ENCODE measurements at regions not wholly inside any gene's neighbourhood (a gene's known extent, or its start where the extent isn't known, plus 50 kb on each side); places are given as distances from the start of the nearest gene placed in this dataset.
A peak's percentile ranks its signal among the peaks of the same experiment; 100 is the strongest.

DNA sequence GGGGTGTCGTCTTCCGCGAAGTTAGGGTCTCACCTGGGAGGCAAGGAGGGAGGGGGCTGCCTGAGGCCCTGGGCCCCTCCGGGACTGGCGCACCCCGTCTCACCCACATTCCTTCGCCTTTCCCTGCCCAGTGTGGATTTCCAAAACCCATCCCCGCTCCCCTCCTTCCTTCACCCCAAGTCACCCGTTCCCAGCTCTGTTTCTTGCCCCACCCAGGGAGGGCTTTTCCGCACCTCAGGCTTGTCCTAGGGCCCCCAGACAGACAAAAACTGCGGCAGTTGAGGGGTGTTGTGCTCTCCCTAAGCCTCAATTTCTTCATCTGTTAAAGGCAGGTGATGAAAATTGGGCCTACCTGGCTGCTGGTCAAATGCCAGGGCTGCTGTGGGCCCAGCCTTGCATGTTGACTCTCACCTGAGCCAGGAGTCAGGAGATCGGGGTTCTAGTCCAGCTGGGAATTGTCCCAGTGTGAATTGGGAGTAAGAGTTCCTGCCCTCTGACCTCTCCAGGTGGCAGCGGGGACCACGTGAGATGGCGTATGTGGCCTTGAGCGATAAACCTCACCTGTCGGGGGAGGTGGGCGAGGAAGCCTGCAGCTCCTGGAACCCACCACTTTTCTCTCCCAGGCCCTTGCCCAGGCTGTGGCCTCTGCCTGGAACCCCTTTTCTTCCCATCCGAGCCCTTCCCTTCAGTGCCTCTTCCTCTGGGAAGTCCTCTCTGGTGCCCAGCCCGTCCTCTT is 143.4 kb upstream of the IER5L start:
- no peak for DNase-seq

DNA sequence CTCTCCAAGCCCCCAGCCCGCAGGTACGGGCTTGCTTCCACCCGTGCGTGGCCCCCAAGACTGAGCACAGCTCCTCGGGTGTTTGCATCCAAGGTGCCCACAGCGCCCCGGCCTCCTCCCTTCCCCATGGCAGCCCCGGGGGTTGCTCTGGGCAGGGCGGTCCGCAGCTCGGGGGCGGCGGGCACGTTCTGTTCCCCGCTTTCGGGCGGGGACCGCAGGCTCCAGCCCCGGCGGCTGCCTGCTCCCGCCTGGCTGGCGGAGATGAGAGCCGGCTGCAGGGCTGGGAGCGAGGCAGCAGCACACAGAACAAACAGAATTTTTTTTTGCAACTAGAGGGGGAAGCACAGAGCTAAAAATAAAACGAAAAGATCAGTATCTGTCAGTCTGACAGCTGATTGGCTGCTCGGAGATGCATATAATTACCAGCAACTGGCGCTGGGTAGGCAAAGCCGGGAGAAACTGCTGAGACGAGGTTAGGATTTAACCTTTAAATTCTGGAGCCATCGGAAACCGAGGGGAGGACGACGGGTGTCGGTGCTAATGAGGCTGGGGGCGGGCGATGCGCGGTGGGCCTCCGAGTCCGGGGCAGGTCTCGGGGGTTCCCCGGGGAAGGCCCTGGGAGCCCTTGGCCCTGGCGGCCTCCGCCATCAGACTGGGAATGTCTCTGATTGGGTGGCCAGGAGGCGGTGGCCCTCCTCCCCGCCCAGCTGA is 142.7 kb upstream of the IER5L start:
- peak; percentile 86 for DNase-seq

GRCh38 chr9:129319938-129320481 is 141.9 kb upstream of the IER5L start:
- no peak for DNase-seq

DNA sequence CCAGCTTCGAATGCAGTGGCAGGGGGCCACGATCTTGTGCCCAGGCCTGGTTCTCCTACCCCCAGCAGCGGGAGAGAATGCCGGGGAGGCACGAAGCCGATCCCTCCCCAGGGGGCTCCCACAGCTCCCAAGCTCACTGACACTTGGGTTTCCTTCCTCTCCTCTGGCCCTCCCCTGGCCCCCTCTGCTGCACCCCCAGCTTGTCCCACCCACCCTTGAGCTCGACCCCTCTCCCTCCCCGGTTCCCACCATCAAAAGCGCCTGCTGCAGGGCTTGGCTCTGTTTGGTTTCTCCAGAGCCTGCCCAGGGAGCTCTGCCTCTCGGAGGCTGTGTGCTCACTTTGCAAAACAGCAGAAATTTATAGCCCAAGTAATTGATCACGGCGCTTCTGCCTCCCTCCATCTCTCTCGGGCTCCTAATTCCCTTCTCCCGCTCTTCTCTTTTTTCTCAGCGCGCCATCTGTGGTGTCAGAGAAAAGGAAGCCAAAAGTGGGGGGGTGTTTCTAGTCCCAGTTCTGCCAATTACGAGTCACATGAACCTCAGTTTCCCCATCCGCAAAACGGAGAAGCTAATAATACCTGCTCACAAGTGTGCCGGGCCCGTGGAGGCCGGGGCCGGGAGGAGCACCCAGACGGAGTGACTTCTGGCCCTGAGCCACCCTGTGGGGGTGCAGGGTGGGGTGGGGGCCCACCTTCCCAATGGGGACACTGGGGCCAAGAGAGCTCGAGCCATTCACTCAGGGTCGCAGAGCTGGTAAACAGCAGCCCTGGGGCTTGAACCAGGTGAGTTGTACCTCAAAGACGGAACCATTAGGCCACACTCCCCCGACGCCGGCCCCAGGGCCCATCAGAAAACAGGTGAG is 141.2 kb upstream of the IER5L start:
- DNase-seq: no peak

- no peak for DNase-seq
Observed at GRCh38 chr9:129318121-129319075, 140.3 kb upstream of the IER5L start.

DNA sequence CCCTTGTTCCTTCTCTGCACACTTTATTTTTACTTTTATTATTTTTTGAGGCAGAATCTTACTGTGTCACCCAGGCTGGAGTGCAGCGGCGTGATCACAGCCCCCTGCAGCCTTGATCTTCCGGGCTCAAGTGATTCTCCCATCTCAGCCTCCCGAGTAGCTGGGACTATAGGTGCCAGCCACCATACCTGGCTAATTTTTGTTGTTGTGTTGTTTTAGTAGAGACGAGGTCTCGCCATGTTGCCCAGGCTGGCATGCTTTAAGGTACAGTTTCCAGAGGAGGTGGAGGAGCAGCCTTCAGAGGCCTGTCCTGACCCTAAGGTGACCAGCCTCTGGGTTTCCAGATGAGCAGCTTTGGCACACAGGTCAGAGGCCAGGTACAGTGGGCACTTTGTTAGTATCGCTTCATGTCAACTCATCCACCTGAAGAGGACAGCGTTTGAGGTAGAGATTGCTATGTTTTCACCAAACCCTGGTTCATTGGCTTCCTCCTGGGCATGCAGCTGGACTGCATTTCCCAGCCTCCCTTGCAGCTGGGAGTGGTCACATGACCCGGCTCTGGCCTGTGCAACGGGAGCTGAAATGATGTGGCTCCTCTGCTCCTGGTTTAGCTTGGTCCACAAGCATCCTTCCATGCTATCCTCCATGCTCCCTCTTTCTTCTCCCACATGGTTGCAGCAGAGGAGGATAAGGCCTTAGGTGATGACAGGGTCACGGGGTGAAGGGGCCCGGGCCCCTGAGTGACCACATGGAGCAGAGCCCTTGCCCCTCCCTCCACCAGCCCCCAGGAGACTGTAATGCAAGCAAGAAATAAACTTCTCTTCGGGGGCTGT is 139.3 kb upstream of the IER5L start:
- no peak for DNase-seq

- no peak for DNase-seq
Observed at GRCh38 chr9:129316281-129317030, 138.4 kb upstream of the IER5L start.

DNA sequence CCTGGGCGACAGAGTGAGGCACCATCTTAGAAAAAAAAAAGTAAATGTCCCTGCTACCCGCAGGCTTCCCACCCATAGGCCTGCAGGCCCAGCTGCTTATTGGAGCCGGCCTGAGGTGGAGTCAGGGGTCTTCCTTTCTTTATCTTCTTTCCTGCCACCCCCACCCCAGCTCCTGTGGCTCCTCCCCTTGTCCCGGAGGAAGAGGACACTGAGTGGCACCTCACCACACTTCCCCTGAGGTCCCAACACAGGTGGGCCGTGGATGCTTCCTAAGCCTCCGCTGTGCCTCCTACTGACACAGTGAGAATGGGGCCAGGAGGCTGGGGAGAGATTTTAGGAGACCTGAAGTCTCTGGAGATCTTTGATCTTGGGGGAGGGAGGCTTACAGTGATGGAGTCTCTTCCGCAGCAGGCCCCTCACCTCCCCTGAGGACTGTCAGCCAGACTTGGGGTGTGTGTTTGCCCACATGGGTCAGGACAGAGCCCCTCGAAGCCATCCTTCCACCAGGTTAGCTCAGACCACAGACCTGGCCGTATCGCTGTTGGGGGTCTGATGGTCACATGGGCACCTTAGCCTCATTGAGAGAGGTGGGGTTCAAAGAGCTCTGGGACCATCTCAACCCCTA is 135.4 kb upstream of the IER5L start:
- no peak for DNase-seq

DNA sequence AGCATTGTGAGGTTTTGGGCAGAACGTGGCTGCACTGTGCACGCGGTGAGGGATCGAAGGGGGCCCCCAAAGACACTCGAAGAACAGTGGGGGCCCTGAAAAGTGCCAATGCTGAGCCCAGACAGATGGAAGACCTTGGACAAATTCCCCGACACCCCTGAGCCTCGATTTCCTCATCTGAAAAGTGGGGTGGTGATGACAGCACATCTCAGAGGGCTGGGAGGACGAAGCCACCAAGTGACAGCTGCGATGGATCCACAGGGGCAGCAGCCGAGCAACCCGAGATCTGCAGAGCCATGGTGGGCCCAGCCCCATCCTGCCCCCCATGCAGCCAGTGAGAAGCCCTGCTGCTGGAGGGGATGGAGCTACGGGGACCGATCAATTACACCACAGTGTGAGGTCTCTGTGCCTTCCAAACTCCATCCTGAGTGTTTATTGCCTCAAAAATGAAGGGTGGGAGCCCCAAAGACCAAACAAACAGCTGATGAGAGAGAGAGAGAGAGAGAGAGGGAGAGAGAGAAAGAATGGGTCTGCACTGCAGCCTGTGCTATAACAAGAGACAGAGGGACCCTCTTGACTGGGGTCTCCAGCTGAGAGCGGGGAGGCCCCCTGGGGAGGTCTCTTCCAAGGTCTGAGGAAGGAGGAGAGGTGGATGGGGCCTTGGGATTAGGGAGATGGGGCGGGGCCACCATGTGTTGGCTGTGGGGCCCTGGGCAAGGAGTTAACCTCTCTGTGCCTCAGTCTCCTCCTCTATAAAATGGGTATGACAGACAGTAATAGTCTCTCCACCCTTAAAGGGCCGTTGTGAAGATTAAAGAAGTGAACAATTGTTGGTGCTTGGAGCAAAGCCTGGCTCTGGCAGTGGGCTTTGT is 134.4 kb upstream of the IER5L start:
- DNase-seq: no peak

DNA sequence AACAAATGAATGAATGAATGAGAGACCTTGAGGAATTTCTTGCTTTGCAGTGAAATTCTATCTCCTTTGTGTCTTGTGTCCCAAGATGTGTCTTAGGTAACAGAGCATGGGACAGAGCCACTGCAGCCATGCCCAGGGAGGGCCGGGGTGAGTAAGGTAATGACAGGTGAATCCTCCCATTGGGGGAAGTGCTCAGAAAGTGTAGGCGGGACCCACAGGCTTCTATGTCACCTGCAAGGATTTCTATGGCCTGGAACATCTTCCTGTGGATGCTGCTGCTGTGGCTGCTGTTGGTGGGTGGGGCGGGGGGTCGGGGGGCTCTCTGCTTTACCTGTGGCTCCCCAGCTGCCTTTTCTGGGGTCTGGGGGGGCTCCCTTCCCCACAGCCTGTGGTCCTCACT is 133.6 kb upstream of the IER5L start:
- no peak for DNase-seq

DNA sequence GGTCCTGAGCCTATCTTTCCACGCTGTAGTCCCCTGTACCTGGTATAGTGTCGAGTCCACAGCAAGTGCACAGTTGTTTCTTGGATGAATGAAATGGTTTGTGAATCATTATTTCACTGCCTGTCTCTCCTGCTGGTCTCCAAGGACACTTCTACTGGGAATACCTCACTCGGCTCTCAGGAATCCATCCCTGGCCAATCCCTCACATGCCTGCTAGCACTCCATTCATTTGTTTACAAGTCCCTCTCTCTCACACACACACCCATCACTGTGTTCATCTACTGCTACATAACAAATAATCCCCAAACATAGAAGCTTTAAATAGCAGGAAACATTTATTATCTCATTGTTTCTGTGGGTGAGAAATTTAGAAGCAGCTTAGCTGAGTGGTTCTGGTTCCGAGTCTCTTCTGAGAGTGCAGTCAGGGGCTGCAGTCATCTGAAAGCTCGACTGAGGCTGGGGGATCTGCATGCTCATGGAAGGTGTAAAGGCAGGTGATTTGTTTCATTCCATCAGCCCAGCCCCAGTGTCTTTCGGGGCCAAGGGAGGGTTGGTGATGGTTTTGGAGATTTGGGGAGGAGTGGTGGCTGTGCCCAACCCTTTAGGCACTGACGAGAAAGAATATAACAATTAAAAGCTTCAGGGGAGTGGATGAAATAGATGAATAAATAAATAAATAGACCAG is 132.7 kb upstream of the IER5L start:
- DNase-seq: no peak

GRCh38 chr9:129309906-129310305 is 131.8 kb upstream of the IER5L start:
- no peak for DNase-seq

DNA sequence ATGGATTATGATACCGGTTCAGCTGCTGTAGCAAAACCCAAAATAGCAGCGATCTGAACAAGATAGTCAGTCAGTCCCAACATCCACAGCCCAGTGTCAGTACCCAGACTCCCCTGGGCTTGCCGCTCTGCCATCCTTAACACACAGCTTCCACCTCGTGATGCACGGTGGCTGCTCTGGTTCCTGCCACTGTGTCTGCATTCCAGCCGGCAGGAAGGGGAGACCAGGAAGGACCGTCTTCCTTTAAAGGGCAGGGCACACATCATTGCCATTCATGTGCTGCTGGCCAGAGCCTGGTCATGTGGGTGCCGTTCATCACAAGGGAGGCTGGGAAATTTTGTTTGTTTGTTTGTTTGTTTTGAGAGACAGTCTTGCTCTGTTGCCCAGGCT is 131.0 kb upstream of the IER5L start:
- DNase-seq: no peak

DNA sequence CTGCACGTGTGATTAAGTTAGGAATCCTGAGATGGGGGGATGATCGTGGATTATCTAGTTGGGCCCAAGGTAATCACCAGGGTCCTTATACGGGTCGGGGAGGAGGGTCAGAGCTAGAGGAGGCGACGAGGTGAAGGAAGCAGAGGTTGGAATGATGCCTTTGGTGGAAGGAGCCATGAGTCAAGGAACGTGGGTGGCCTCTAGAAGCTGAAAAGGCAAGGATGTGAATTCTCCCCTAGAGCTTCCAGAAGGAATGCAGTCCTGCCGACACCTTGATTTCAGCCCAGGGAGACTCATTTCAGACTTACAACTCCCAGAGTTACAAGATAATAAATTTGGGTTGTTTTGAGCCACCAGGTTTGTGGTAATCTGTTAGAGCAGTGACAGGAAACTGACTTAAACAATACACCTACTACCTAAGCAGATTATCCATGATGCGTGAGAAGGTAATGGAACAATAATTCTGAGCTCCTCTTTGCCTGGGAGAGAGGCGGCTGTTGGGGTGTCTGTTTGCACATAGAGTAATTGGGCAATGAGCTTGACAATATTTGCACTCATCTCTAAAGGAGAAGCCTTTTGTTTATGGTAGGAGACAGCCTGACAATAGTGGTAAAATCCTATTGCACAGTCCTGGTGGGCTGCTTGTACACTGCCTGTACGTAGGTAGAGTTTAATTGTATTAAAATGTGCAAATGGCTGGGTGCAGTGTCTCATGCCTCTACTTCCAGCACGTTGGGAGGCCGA is 129.3 kb upstream of the IER5L start:
- no peak for DNase-seq

- no peak for DNase-seq
Observed at GRCh38 chr9:129306318-129306973, 128.4 kb upstream of the IER5L start.

- DNase-seq: no peak
Observed at GRCh38 chr9:129305246-129305645, 127.2 kb upstream of the IER5L start.

GRCh38 chr9:129301941-129302340 is 123.9 kb upstream of the IER5L start:
- no peak for DNase-seq

Data from NCI-H526 treated with DMSO at 0.1 percent for 48 hours (cell line).